Heart left ventricle (tissue), 16 donors: ENCODE measurements at regions not wholly inside any gene's neighbourhood (a gene's known extent, or its start where the extent isn't known, plus 50 kb on each side); places are given as distances from the start of the nearest gene placed in this dataset.

Source experiments
- ATAC-seq, 4 donors: fragments of 200-7000 bp; cut with Tn5 transposase; one replicate each; pipeline ENCODE4 v1.9.1; 2020 to 2022; ENCODE audit warnings: moderate library complexity in 4 of 4, mild to moderate bottlenecking in 3 of 4, moderate number of reproducible peaks in 1 of 4
- DNase-seq, 5 donors: peaks; one replicate each; pipeline ENCODE4 v3.0.0-alpha.2; 2020
- H3K27ac ChIP-seq, 12 donors: fragments of 200-600 bp; sonication (generic) in 4 of 12; one replicate each; pipeline versions ENCODE4 v1.5.0 to v1.8.0; 2016 to 2022; ENCODE audit warnings: mild to moderate bottlenecking in 2 of 12
- H3K27me3 ChIP-seq, 9 donors: fragments of 200-600 bp; sonication (generic) in 2 of 9; one replicate each; pipeline versions ENCODE4 v1.5.1 to v1.8.0; 2016 to 2022; ENCODE audit warnings: mild to moderate bottlenecking in 3 of 9
- H3K36me3 ChIP-seq, 9 donors: fragments of 200-600 bp; sonication (generic) in 2 of 9; one replicate each; pipeline versions ENCODE4 v1.5.0 to v1.8.0; 2018 to 2022; ENCODE audit warnings: mild to moderate bottlenecking in 2 of 9
- H3K4me1 ChIP-seq, 12 donors: fragments of 200-600 bp; sonication (generic) in 4 of 12; one replicate each; pipeline versions ENCODE4 v1.5.0 to v1.8.0; 2016 to 2022; ENCODE audit warnings: mild to moderate bottlenecking in 3 of 12
- H3K4me3 ChIP-seq, 12 donors: fragments of 200-600 bp; sonication (generic) in 4 of 12; one replicate each; pipeline versions ENCODE4 v1.5.0 to v1.8.0; 2017 to 2022; ENCODE audit warnings: mild to moderate bottlenecking in 9 of 12, moderate library complexity in 4 of 12
- H3K9me3 ChIP-seq, 12 donors: fragments of 200-600 bp; sonication (generic) in 4 of 12; one replicate each; pipeline versions ENCODE4 v1.5.0 to v1.8.0; 2016 to 2022; ENCODE audit warnings: mild to moderate bottlenecking in 1 of 12
- POLR2A ChIP-seq, 2 donors: fragments of 450-650 bp; IDR thresholded peaks; one replicate each; pipeline ENCODE4 v1.6.1; 2017; ENCODE audit warnings: antibody characterized with exemption in 2 of 2, mild to moderate bottlenecking in 2 of 2, moderate library complexity in 2 of 2
- WGBS, 4 donors: extraction: QIAGEN DNeasy Blood & Tissue Kit in 2 of 4; methylation state at CpG; one replicate each; pipeline versions ENCODE4 v1.1.5 to v1.1.7; 2013 to 2018; 5-methylcytosine and 5-hydroxymethylcytosine counted together
- intact Hi-C, 10 donors: fragments of 100-400 bp; cut with DNase I; formaldehyde crosslinking; loops; one replicate each; pipeline versions ENCODE4 v1.11.1 to v1.14.2; 2022
- TF ChIP-seq, protein P1 (sequence below), 12 donors: fragments of 200-600 bp; sonication (generic) in 4 of 12; IDR thresholded peaks; one replicate each; pipeline versions ENCODE4 v1.5.0 to v1.8.0; 2018 to 2022; ENCODE audit warnings: antibody characterized with exemption in 12 of 12, mild to moderate bottlenecking in 5 of 12
- donor health status: ischemic (EF 13 %, LVEDD 7.1; RV severe dilation, severe dysfunction).
- donor health status: healthy with polysubstance abuse.
- donor health status: DM: no; HTN: yes; CAD: no.
- donor health status: DM: no; HTN: no; CAD: no.
- donor health status: ischemic (EF 25% LVEDD 6.9; RV normal size, moderate dysfunction).
- donor health status: ischemic (EF 25% LVEDD 5.7; RV mildly dilated, moderate dysfunction).
- donor health status: healthy.
- donor health status: DM: yes; HTN: yes; CAD: no.
- donor health status: ischemic (EF 35%, LVEDD 5.7; RV mildly dilated, moderate dysfunction).
- donor health status: nonischemic (EF 11% LVEDD 7.7; RV severe dilation, severe dysfunction).
- donor health status: DM: yes; HTN: yes; CAD: no.
- donor health status: PGD.
- donor health status: ischemic (EF 29% LVEDD 5.4; RV normal size, mild dysfunction).
- donor health status: nonischemic (EF 23%, LVEDD 6.1; RV moderate dilation, normal function).

DNA sequence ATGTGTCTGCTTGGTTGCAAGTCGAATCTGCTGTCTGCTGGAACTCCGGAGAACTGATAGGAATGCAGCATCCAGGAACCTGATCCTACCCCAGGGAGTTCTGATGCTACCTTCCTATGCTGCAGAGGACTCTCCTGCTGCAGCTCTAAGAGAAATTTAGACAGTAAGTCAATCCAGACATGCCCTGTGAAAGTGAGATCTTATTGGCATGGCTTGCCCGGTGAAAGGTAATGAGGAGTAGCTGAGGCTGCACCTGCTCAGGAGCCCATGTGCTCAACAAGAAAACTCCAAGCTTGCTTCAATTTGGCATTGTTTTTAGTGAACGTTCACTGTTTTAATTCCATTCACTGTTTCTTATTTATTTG, 217.3 kb upstream of the SERP2 start:
- no peak for DNase-seq
- Histone ChIP-seq H3K9me3 (no peaks in the 10 kb centered on the region), H3K4me3 (peak overlapping the region in 8 of 12 donors; percentile 16 to 46 (median 26)), H3K36me3 (no peaks in the 10 kb centered on the region), H3K27ac (peak overlapping the region in 9 of 12 donors; percentile 53 to 81 (median 68)), H3K27me3 (no peaks in the 10 kb centered on the region), H3K4me1 (peaks cover 0 to 41% (median 10%) of the 10 kb centered on the region in 12 donors)
- WGBS, 4 donors = 53 to 74% (median 59%) methylated on average over 4 of the region's 4 CpGs
- intact Hi-C loops = no loop called here
- no peak for TF ChIP-seq POLR2A (IDR thresholded peaks at IDR 0.05)
- TF ChIP-seq, protein P1, sequence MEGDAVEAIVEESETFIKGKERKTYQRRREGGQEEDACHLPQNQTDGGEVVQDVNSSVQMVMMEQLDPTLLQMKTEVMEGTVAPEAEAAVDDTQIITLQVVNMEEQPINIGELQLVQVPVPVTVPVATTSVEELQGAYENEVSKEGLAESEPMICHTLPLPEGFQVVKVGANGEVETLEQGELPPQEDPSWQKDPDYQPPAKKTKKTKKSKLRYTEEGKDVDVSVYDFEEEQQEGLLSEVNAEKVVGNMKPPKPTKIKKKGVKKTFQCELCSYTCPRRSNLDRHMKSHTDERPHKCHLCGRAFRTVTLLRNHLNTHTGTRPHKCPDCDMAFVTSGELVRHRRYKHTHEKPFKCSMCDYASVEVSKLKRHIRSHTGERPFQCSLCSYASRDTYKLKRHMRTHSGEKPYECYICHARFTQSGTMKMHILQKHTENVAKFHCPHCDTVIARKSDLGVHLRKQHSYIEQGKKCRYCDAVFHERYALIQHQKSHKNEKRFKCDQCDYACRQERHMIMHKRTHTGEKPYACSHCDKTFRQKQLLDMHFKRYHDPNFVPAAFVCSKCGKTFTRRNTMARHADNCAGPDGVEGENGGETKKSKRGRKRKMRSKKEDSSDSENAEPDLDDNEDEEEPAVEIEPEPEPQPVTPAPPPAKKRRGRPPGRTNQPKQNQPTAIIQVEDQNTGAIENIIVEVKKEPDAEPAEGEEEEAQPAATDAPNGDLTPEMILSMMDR (IDR thresholded peaks at IDR 0.05) = no peak
- ATAC-seq = peak in 3 of 4 donors; percentile 4 to 6 (median 6)

DNA sequence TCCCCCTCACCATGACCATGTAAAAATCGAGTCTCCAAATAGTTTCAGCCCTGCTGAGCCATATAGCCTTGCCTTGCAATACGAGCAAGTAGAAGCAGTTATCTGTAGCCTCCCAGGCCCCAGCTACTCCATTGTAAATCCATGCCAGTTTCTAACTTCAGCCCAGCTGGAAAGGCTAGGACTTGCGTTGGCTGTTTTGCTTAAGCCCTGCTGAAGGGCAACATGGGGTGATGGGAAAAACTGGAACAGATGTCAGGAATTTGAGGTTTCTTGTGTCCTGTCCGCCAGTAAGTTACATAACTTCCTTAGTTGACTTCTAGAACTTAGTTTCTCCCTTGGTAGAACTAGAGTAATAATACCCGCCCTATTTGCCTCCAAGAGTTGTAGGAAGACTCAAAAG, 216.0 kb upstream of the SERP2 start:
- Histone ChIP-seq H3K27ac (peak overlapping the region in 1 of 12 donors; percentile 82), H3K4me1 (peaks cover 0 to 43% (median 10%) of the 10 kb centered on the region in 12 donors), H3K4me3 (no peak overlapping the region), H3K36me3 (no peaks in the 10 kb centered on the region), H3K27me3 (no peaks in the 10 kb centered on the region), H3K9me3 (no peaks in the 10 kb centered on the region)
- intact Hi-C loops = no loop called here
- 79 to 89% (median 85%) methylated on average over 5 of the region's 5 CpGs for WGBS, 4 donors
- TF ChIP-seq, protein P1 (IDR thresholded peaks at IDR 0.05) = no peak
- no peak for TF ChIP-seq POLR2A (IDR thresholded peaks at IDR 0.05)
- no peak for DNase-seq
- ATAC-seq = no peak

DNA sequence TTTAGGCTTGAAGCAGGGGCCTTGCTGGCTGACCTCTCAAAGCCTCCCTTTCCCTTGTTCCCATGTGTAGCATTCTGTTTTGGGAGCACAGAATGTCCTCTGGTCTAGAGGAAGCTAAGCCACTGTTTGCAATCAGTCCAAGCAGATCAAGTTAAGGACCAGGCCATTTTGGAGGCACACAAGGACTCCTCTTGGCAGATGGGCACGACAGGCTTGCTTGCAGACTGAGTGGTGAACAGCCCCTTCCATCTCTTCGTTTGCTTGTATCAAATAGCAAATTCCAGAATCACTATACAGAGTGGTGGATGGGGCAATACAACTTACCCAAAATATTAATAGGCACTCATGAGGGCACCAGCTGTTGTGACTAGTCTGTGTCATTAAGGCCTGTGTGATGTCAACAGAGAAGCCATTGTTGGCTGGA, 215.5 kb upstream of the SERP2 start:
- no peaks in the 10 kb centered on the region for H3K27me3 ChIP-seq
- TF ChIP-seq, protein P1 (IDR thresholded peaks at IDR 0.05) = no peak
- TF ChIP-seq POLR2A (IDR thresholded peaks at IDR 0.05) = no peak
- peaks cover 0 to 43% (median 10%) of the 10 kb centered on the region in 12 donors for H3K4me1 ChIP-seq
- intact Hi-C loops = no loop called here
- H3K4me3 ChIP-seq = no peak overlapping the region
- H3K9me3 ChIP-seq = no peaks in the 10 kb centered on the region
- H3K27ac ChIP-seq = peak overlapping the region in 3 of 12 donors; percentile 16 to 82 (median 41)
- WGBS, 4 donors = 83 to 96% (median 91%) methylated on average over 2 of the region's 2 CpGs
- H3K36me3 ChIP-seq = no peaks in the 10 kb centered on the region
- ATAC-seq = no peak
- DNase-seq = no peak

DNA sequence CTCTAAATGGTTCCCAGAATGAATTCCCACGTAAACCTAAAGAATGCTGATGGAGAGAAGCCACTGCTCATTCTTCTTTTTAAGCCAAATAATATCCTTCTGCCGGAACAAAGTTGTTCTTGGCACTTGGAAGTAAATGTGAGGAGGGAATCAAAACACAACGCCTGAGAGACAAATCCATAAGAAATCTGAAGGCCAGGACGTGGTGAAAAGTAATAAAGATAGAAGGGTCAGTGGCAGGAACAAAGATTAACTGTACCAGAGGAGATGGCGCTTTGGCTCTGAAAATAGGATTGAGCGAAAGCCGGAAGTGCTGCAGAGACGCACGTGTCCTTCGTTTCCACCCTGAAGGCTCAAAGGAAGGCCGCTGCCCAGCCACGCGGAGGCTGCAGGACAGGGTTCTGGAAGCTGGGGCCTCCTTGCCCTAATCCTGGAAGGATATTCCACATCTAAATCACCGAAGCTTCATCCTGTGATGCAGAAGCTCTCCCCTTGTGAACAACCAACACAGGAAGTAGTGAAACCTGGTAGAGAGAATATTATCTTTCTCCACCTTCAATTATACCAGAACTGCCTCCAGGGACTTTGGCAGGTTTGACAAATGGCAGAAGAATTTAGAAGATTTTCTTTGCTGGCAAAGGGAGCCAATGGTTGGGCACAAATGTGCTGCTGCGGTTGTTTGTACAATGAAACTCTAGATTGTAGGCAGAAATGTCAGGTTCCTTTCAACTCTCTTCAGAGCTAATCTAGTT, 214.6 kb upstream of the SERP2 start:
- DNase-seq (no peak), ATAC-seq (no peak)
- Histone ChIP-seq H3K4me1 (peaks cover 0 to 43% (median 10%) of the 10 kb centered on the region in 12 donors), H3K27ac (peak overlapping the region in 3 of 12 donors; percentile 16 to 82 (median 41)), H3K9me3 (no peaks in the 10 kb centered on the region), H3K27me3 (no peaks in the 10 kb centered on the region), H3K4me3 (no peak overlapping the region), H3K36me3 (no peaks in the 10 kb centered on the region)
- 53 to 65% (median 60%) methylated on average over 15 of the region's 15 CpGs for WGBS, 4 donors
- TF ChIP-seq, protein P1 (IDR thresholded peaks at IDR 0.05) = no peak
- no peak for TF ChIP-seq POLR2A (IDR thresholded peaks at IDR 0.05)
- intact Hi-C loops = no loop called here
